Breast epithelium (tissue), 4 donors: ENCODE measurements at regions not wholly inside any gene's neighbourhood (a gene's known extent, or its start where the extent isn't known, plus 50 kb on each side); places are given as distances from the start of the nearest gene placed in this dataset.

Experiments
- DNase-seq, 2 donors: peaks; one replicate each; pipeline ENCODE4 v3.0.0-alpha.2; 2019; ENCODE audit warnings: low spot score in 2 of 2
- H3K27ac ChIP-seq, 2 donors: fragments of 200-600 bp; sonication (generic) in 1 of 2; one replicate each; pipeline ENCODE4 v1.5.1; 2016 to 2019; ENCODE audit warnings: mild to moderate bottlenecking in 1 of 2
- H3K27me3 ChIP-seq, 2 donors: fragments of 200-600 bp; sonication (generic) in 1 of 2; one replicate each; pipeline versions ENCODE4 v1.5.1 to v1.6.0; 2017 to 2019; ENCODE audit warnings: control low read depth in 1 of 2, mild to moderate bottlenecking in 1 of 2
- H3K36me3 ChIP-seq: fragments of 200-600 bp; one replicate; pipeline ENCODE4 v1.5.1; 2019
- H3K4me1 ChIP-seq, 2 donors: fragments of 200-600 bp; sonication (generic); one replicate each; pipeline ENCODE4 v1.5.1; 2016 to 2019; ENCODE audit warnings: control low read depth in 1 of 2
- H3K4me3 ChIP-seq, 3 donors: fragments of 200-600 bp; sonication (generic); 1 replicate in 2 of 3; 2 replicates in 1 of 3; pipeline ENCODE4 v1.5.1; 2016 to 2019; ENCODE audit warnings: mild to moderate bottlenecking in 3 of 3, moderate library complexity in 2 of 3
- H3K9me3 ChIP-seq, 2 donors: fragments of 200-600 bp; sonication (generic) in 1 of 2; one replicate each; pipeline ENCODE4 v1.5.1; 2016 to 2019; ENCODE audit warnings: control low read depth in 1 of 2
- CTCF ChIP-seq, 3 donors: fragments of 450-650 bp; IDR thresholded peaks; one replicate each; pipeline ENCODE4 v1.5.1; 2016 to 2017; ENCODE audit warnings: antibody characterized with exemption in 3 of 3, mild to moderate bottlenecking in 3 of 3, moderate library complexity in 3 of 3
- POLR2A ChIP-seq: fragments of 450-650 bp; IDR thresholded peaks from one replicate; pipeline ENCODE4 v1.6.1; 2016; ENCODE audit warnings: antibody characterized with exemption, mild to moderate bottlenecking, moderate library complexity
- POLR2AphosphoS5 ChIP-seq, 3 donors: sonication (generic); formaldehyde crosslinking; IDR thresholded peaks; one replicate each; pipeline ENCODE4 v1.6.1; 2017; ENCODE audit warnings: antibody characterized with exemption in 3 of 3
- intact Hi-C: fragments of 100-400 bp; cut with DNase I; formaldehyde crosslinking; loops from one replicate; pipeline ENCODE4 v1.15.1; 2023; ENCODE audit warnings: low total_unique reads

GRCh38 chr2:172241222-172241621 is 138.5 kb upstream of the DLX2 start:
- Histone ChIP-seq H3K27me3 (no peaks in the 10 kb centered on the region), H3K9me3 (no peaks in the 10 kb centered on the region), H3K4me1 (no peaks in the 10 kb centered on the region), H3K36me3 (no peaks in the 10 kb centered on the region), H3K4me3 (no peak overlapping the region), H3K27ac (no peak overlapping the region)
- no peak for DNase-seq
- intact Hi-C loops: no loop called here
- no peak for TF ChIP-seq POLR2A
- no peak for TF ChIP-seq CTCF (IDR thresholded peaks at IDR 0.05)
- no peak for TF ChIP-seq POLR2AphosphoS5 (IDR thresholded peaks at IDR 0.05)

- intact Hi-C loops: no loop called here
- no peaks in the 10 kb centered on the region for H3K4me1 ChIP-seq
- no peaks in the 10 kb centered on the region for H3K9me3 ChIP-seq
- TF ChIP-seq POLR2AphosphoS5 (IDR thresholded peaks at IDR 0.05): no peak
- no peak for TF ChIP-seq POLR2A
- TF ChIP-seq CTCF (IDR thresholded peaks at IDR 0.05): no peak
- no peak overlapping the region for H3K27ac ChIP-seq
- DNase-seq: no peak
- H3K4me3 ChIP-seq: no peak overlapping the region
- H3K36me3 ChIP-seq: no peaks in the 10 kb centered on the region
- no peaks in the 10 kb centered on the region for H3K27me3 ChIP-seq
These were observed 139.8 kb upstream of the DLX2 start for GRCh38 chr2:172242471-172242870.

- Histone ChIP-seq H3K9me3 (no peaks in the 10 kb centered on the region), H3K27me3 (no peaks in the 10 kb centered on the region), H3K4me1 (no peaks in the 10 kb centered on the region), H3K4me3 (no peak overlapping the region), H3K27ac (no peak overlapping the region), H3K36me3 (no peaks in the 10 kb centered on the region)
- TF ChIP-seq CTCF (IDR thresholded peaks at IDR 0.05) (no peak), POLR2A (no peak), POLR2AphosphoS5 (IDR thresholded peaks at IDR 0.05) (no peak)
- intact Hi-C loops: no loop called here
- DNase-seq: no peak
These were observed 140.3 kb upstream of the DLX2 start for GRCh38 chr2:172242961-172243360.

GRCh38 chr2:172244419-172245130 is 141.9 kb upstream of the DLX2 start:
- no peaks in the 10 kb centered on the region for H3K9me3 ChIP-seq
- H3K27ac ChIP-seq: peak overlapping the region in 1 of 2 donors; percentile 21
- H3K4me1 ChIP-seq: no peaks in the 10 kb centered on the region
- H3K36me3 ChIP-seq: no peaks in the 10 kb centered on the region
- intact Hi-C loops: loop anchor here (2.0 kb wide), 1 partner anchor 76 kb away; no protein-coding TSS in a partner anchor
- H3K4me3 ChIP-seq: no peak overlapping the region
- peak in 1 of 2 donors; percentile 61 for DNase-seq
- no peaks in the 10 kb centered on the region for H3K27me3 ChIP-seq
- TF ChIP-seq POLR2AphosphoS5 (IDR thresholded peaks at IDR 0.05) (no peak), CTCF (IDR thresholded peaks at IDR 0.05) (no peak), POLR2A (no peak)

- Histone ChIP-seq H3K27me3 (no peaks in the 10 kb centered on the region), H3K36me3 (no peaks in the 10 kb centered on the region), H3K27ac (no peak overlapping the region), H3K4me1 (no peaks in the 10 kb centered on the region), H3K4me3 (no peak overlapping the region), H3K9me3 (no peaks in the 10 kb centered on the region)
- intact Hi-C loops: no loop called here
- DNase-seq: no peak
- TF ChIP-seq POLR2AphosphoS5 (IDR thresholded peaks at IDR 0.05) (no peak), POLR2A (no peak), CTCF (IDR thresholded peaks at IDR 0.05) (no peak)
These were observed 143.9 kb upstream of the DLX2 start for GRCh38 chr2:172246649-172247048.
